SH-SY5Y (cell line): ENCODE measurements at regions not wholly inside any gene's neighbourhood (a gene's known extent, or its start where the extent isn't known, plus 50 kb on each side); places are given as distances from the start of the nearest gene placed in this dataset.

Experiments
- GATA2 ChIP-seq: IDR thresholded peaks from 2 replicates; pipeline ENCODE4 v1.6.1; 2011; ENCODE audit warnings: mild to moderate bottlenecking, low read depth, low read length
- GATA3 ChIP-seq: IDR thresholded peaks from 2 replicates; pipeline ENCODE4 v1.6.1; 2011; ENCODE audit warnings: low read depth, mild to moderate bottlenecking, low read length, moderate library complexity

- TF ChIP-seq GATA2: no peak
- TF ChIP-seq GATA3: no peak
Observed at GRCh38 chr3:147713234-147714133, 304.3 kb downstream of the ZIC1 start.
